SK-N-SH treated with all-trans-retinoic acid at 6 μM for 48 hours (cell line): ENCODE measurements at regions not wholly inside any gene's neighbourhood (a gene's known extent, or its start where the extent isn't known, plus 50 kb on each side); places are given as distances from the start of the nearest gene placed in this dataset.

Experiments
- ATAC-seq: fragments of 200-7000 bp; cut with Tn5 transposase; 3 replicates; pipeline ENCODE4 v1.9.1; 2020; ENCODE audit warnings: mild to moderate bottlenecking, moderate library complexity
- ARNTL ChIP-seq: fragments of 450-650 bp; formaldehyde crosslinking; IDR thresholded peaks from 2 replicates; pipeline ENCODE4 v1.5.0; 2020; ENCODE audit warnings: low read depth, mild to moderate bottlenecking, moderate library complexity, borderline replicate concordance
- BACH2 ChIP-seq: fragments of 250-450 bp; sonication (Bioruptor Pico); IDR thresholded peaks from 2 replicates; pipeline ENCODE4 v1.9.0; 2021; ENCODE audit warnings: mild to moderate bottlenecking, borderline replicate concordance
- CREB5 ChIP-seq: fragments of 250-450 bp; sonication (Bioruptor Pico); IDR thresholded peaks from 2 replicates; pipeline ENCODE4 v1.5.1; 2020; ENCODE audit warnings: low read depth, mild to moderate bottlenecking, moderate library complexity
- CSDC2 ChIP-seq: fragments of 250-450 bp; sonication (Bioruptor Pico); IDR thresholded peaks from 2 replicates; pipeline ENCODE4 v1.5.0; 2020; ENCODE audit warnings: mild to moderate bottlenecking, moderate library complexity
- ESRRG ChIP-seq: fragments of 250-450 bp; sonication (Bioruptor Pico); IDR thresholded peaks from 2 replicates; pipeline ENCODE4 v1.6.1; 2021; ENCODE audit warnings: mild to moderate bottlenecking
- ISL1 ChIP-seq: fragments of 250-450 bp; sonication (Bioruptor Pico); IDR thresholded peaks from 2 replicates; pipeline ENCODE4 v2.1.2; 2022; ENCODE audit warnings: mild to moderate bottlenecking, moderate library complexity
- OSR1 ChIP-seq: fragments of 250-450 bp; sonication (Bioruptor Pico); IDR thresholded peaks from 2 replicates; pipeline ENCODE4 v1.8.0; 2022; ENCODE audit warnings: moderate library complexity, mild to moderate bottlenecking, inconsistent platforms
- PATZ1 ChIP-seq: fragments of 250-450 bp; sonication (Bioruptor Pico); IDR thresholded peaks from 2 replicates; pipeline ENCODE4 v1.8.0; 2020; ENCODE audit warnings: mild to moderate bottlenecking, moderate library complexity, borderline replicate concordance
- PPARA ChIP-seq: fragments of 250-450 bp; sonication (Bioruptor Pico); IDR thresholded peaks from 2 replicates; pipeline ENCODE4 v1.5.0; 2020; ENCODE audit warnings: mild to moderate bottlenecking, borderline replicate concordance
- RARB ChIP-seq: fragments of 250-450 bp; sonication (Bioruptor Pico); IDR thresholded peaks from 2 replicates; pipeline ENCODE4 v1.8.0; 2021; ENCODE audit warnings: mild to moderate bottlenecking, moderate library complexity
- TCF4 ChIP-seq: fragments of 250-450 bp; sonication (Bioruptor Pico); IDR thresholded peaks from 2 replicates; pipeline ENCODE4 v1.8.0; 2021; ENCODE audit warnings: mild to moderate bottlenecking, moderate library complexity, borderline replicate concordance
- TOX ChIP-seq: fragments of 250-450 bp; sonication (Bioruptor Pico); IDR thresholded peaks from 2 replicates; pipeline ENCODE4 v1.8.0; 2021; ENCODE audit warnings: mild to moderate bottlenecking, moderate library complexity, borderline replicate concordance
- ZC3H10 ChIP-seq: fragments of 250-450 bp; sonication (Bioruptor Pico); IDR thresholded peaks from 2 replicates; pipeline ENCODE4 v1.5.1; 2021; ENCODE audit warnings: mild to moderate bottlenecking, moderate library complexity
- ZFP3 ChIP-seq: fragments of 250-450 bp; sonication (Bioruptor Pico); IDR thresholded peaks from 2 replicates; pipeline ENCODE4 v1.5.0; 2020; ENCODE audit warnings: mild to moderate bottlenecking, moderate library complexity
- ZFP30 ChIP-seq: fragments of 450-650 bp; formaldehyde crosslinking; IDR thresholded peaks from 2 replicates; pipeline ENCODE4 v1.5.0; 2022; ENCODE audit warnings: mild to moderate bottlenecking, moderate library complexity
- ZNF70 ChIP-seq: fragments of 450-650 bp; formaldehyde crosslinking; IDR thresholded peaks from 2 replicates; pipeline ENCODE4 v1.5.0; 2020; ENCODE audit warnings: mild to moderate bottlenecking, moderate library complexity
- ZNF8 ChIP-seq: fragments of 450-650 bp; formaldehyde crosslinking; IDR thresholded peaks from 2 replicates; pipeline ENCODE4 v1.5.0; 2020; ENCODE audit warnings: mild to moderate bottlenecking, moderate library complexity
- TF ChIP-seq, protein P1 (sequence below): fragments of 250-450 bp; sonication (Bioruptor Pico); IDR thresholded peaks from 2 replicates; pipeline ENCODE4 v1.8.0; 2021; ENCODE audit warnings: low read depth, mild to moderate bottlenecking, moderate library complexity, borderline replicate concordance
- TF ChIP-seq, protein P2 (sequence below): fragments of 250-450 bp; sonication (Bioruptor Pico); IDR thresholded peaks from 2 replicates; pipeline ENCODE4 v1.5.1; 2021; ENCODE audit warnings: mild to moderate bottlenecking, moderate library complexity
- TF ChIP-seq, protein P3 (sequence below): fragments of 250-450 bp; sonication (Bioruptor Pico); IDR thresholded peaks from 2 replicates; pipeline ENCODE4 v1.5.0; 2020; ENCODE audit warnings: mild to moderate bottlenecking, moderate library complexity

- ATAC-seq = no peak
- no peak for TF ChIP-seq ESRRG (CRISPR knock-in tag)
- TF ChIP-seq BACH2 (CRISPR knock-in tag) = no peak
- no peak for TF ChIP-seq ZNF70 (CRISPR knock-in tag)
- TF ChIP-seq, protein P1, sequence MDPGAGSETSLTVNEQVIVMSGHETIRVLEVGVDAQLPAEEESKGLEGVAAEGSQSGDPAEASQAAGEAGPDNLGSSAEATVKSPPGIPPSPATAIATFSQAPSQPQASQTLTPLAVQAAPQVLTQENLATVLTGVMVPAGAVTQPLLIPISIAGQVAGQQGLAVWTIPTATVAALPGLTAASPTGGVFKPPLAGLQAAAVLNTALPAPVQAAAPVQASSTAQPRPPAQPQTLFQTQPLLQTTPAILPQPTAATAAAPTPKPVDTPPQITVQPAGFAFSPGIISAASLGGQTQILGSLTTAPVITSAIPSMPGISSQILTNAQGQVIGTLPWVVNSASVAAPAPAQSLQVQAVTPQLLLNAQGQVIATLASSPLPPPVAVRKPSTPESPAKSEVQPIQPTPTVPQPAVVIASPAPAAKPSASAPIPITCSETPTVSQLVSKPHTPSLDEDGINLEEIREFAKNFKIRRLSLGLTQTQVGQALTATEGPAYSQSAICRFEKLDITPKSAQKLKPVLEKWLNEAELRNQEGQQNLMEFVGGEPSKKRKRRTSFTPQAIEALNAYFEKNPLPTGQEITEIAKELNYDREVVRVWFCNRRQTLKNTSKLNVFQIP = no peak
- TF ChIP-seq, protein P2, sequence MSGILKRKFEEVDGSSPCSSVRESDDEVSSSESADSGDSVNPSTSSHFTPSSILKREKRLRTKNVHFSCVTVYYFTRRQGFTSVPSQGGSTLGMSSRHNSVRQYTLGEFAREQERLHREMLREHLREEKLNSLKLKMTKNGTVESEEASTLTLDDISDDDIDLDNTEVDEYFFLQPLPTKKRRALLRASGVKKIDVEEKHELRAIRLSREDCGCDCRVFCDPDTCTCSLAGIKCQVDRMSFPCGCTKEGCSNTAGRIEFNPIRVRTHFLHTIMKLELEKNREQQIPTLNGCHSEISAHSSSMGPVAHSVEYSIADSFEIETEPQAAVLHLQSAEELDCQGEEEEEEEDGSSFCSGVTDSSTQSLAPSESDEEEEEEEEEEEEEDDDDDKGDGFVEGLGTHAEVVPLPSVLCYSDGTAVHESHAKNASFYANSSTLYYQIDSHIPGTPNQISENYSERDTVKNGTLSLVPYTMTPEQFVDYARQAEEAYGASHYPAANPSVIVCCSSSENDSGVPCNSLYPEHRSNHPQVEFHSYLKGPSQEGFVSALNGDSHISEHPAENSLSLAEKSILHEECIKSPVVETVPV (CRISPR knock-in tag) = no peak
- TF ChIP-seq CREB5 (CRISPR knock-in tag) = no peak
- no peak for TF ChIP-seq CSDC2 (CRISPR knock-in tag)
- no peak for TF ChIP-seq ZNF8
- no peak for TF ChIP-seq TCF4 (CRISPR knock-in tag)
- TF ChIP-seq OSR1 = no peak
- TF ChIP-seq TOX (CRISPR knock-in tag) = no peak
- TF ChIP-seq PPARA (CRISPR knock-in tag) = no peak
- TF ChIP-seq, all 23 proteins: peak for 0
Measured at GRCh38 chr6:19454721-19455392, 382.3 kb upstream of the ID4 start.

DNA sequence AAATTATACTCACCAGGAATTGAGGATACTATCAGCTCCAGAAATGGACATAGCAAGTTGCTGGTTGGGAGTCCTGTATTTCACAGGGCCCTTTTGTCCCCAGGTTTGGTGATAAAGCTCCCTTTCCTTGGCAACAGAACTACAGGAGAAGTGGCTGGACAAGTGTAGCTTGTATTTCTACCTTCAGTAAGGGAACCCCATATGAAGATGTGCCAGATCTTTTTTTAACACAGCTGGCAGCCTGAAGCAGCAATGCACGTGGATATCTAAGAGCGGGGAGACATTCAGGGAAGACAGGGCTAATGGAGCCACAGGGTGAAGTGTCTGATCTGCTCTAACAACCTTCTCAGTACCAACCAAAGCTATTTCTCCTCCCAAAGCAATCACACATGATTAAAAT, 373.9 kb upstream of the ID4 start:
- TF ChIP-seq RARB (CRISPR knock-in tag) = no peak
- TF ChIP-seq PATZ1 = no peak
- TF ChIP-seq CREB5 (CRISPR knock-in tag) = no peak
- TF ChIP-seq PPARA (CRISPR knock-in tag) = no peak
- no peak for TF ChIP-seq ARNTL (CRISPR knock-in tag)
- no peak for TF ChIP-seq ZFP3
- TF ChIP-seq ISL1 = no peak
- TF ChIP-seq, all 23 proteins: peak for 0
- ATAC-seq = no peak

DNA sequence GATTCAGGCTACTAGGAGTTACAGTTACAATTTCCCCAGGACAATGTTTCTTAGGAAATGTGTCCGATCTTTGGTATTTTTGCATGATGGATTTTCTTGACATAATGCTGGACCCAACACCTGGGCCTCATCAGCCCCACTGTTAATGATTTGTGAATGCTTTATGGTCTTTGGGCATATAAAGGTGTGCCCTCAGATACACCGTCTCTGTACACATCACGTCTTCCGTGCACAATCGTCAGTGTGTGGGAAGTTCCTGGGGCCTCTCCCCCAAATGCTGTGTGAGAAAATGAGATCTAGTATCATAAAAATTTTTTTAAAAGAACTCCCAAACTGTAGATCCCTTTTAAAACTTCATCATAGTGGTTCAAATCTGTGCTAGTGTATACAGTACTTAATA, 373.2 kb upstream of the ID4 start:
- ATAC-seq = no peak
- TF ChIP-seq OSR1 = no peak
- TF ChIP-seq RARB (CRISPR knock-in tag) = no peak
- TF ChIP-seq, protein P2 (CRISPR knock-in tag) = no peak
- no peak for TF ChIP-seq PATZ1
- TF ChIP-seq PPARA (CRISPR knock-in tag) = no peak
- TF ChIP-seq TOX (CRISPR knock-in tag) = no peak
- no peak for TF ChIP-seq ZFP30
- no peak for TF ChIP-seq CREB5 (CRISPR knock-in tag)
- TF ChIP-seq ESRRG (CRISPR knock-in tag) = no peak
- no peak for TF ChIP-seq TCF4 (CRISPR knock-in tag)
- TF ChIP-seq ZFP3 = no peak
- no peak for TF ChIP-seq ZNF8
- TF ChIP-seq, protein P3, sequence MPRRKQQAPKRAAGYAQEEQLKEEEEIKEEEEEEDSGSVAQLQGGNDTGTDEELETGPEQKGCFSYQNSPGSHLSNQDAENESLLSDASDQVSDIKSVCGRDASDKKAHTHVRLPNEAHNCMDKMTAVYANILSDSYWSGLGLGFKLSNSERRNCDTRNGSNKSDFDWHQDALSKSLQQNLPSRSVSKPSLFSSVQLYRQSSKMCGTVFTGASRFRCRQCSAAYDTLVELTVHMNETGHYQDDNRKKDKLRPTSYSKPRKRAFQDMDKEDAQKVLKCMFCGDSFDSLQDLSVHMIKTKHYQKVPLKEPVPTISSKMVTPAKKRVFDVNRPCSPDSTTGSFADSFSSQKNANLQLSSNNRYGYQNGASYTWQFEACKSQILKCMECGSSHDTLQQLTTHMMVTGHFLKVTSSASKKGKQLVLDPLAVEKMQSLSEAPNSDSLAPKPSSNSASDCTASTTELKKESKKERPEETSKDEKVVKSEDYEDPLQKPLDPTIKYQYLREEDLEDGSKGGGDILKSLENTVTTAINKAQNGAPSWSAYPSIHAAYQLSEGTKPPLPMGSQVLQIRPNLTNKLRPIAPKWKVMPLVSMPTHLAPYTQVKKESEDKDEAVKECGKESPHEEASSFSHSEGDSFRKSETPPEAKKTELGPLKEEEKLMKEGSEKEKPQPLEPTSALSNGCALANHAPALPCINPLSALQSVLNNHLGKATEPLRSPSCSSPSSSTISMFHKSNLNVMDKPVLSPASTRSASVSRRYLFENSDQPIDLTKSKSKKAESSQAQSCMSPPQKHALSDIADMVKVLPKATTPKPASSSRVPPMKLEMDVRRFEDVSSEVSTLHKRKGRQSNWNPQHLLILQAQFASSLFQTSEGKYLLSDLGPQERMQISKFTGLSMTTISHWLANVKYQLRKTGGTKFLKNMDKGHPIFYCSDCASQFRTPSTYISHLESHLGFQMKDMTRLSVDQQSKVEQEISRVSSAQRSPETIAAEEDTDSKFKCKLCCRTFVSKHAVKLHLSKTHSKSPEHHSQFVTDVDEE (CRISPR knock-in tag) = no peak
- TF ChIP-seq BACH2 (CRISPR knock-in tag) = no peak
- TF ChIP-seq ARNTL (CRISPR knock-in tag) = no peak
- TF ChIP-seq ZC3H10 (CRISPR knock-in tag) = no peak
